Fibroblast of mammary gland (primary cell): ENCODE measurements at regions not wholly inside any gene's neighbourhood (a gene's known extent, or its start where the extent isn't known, plus 50 kb on each side); places are given as distances from the start of the nearest gene placed in this dataset.

Experiments
- DNase-seq: peaks from one replicate; pipeline ENCODE4 v3.0.0-alpha.2; 2010; ENCODE audit warnings: low read depth
- H3K4me3 ChIP-seq: 2 replicates; pipeline ENCODE4 v1.5.1; 2011; ENCODE audit warnings: low read depth, mild to moderate bottlenecking, low read length, moderate library complexity; ENCODE audit not compliant: control insufficient read depth
- CTCF ChIP-seq: conservative IDR thresholded peaks from 2 replicates; pipeline ENCODE4 v1.5.1; 2011; ENCODE audit warnings: low read depth, low read length, inconsistent platforms; ENCODE audit not compliant: control insufficient read depth, insufficient read depth

- no peak for TF ChIP-seq CTCF
- no peak overlapping the region for H3K4me3 ChIP-seq
- no peak for DNase-seq
Observed at GRCh38 chr2:236904389-236905263, 181.1 kb upstream of the COPS8 start.

- no peak overlapping the region for H3K4me3 ChIP-seq
- DNase-seq: no peak
- no peak for TF ChIP-seq CTCF
Observed at GRCh38 chr2:236905976-236906375, 179.7 kb upstream of the COPS8 start.

GRCh38 chr2:236908439-236909192, 177.1 kb upstream of the COPS8 start:
- no peak overlapping the region for H3K4me3 ChIP-seq
- no peak for DNase-seq
- TF ChIP-seq CTCF: no peak

GRCh38 chr2:236909193-236909504, 176.5 kb upstream of the COPS8 start:
- no peak for TF ChIP-seq CTCF
- no peak overlapping the region for H3K4me3 ChIP-seq
- DNase-seq: no peak

- no peak overlapping the region for H3K4me3 ChIP-seq
- no peak for DNase-seq
- no peak for TF ChIP-seq CTCF
Observed at GRCh38 chr2:236909802-236910201, 175.9 kb upstream of the COPS8 start.

GRCh38 chr2:236910781-236911495, 174.8 kb upstream of the COPS8 start:
- no peak overlapping the region for H3K4me3 ChIP-seq
- no peak for TF ChIP-seq CTCF
- DNase-seq: no peak
